M059J (cell line): ENCODE measurements at regions not wholly inside any gene's neighbourhood (a gene's known extent, or its start where the extent isn't known, plus 50 kb on each side); places are given as distances from the start of the nearest gene placed in this dataset.
"Not testable (repeated sequence)": the region's sequence is repeated elsewhere in the genome, so short reads cannot be mapped to it uniquely, and the experiment has no call there.

Experiments
- DNase-seq: peaks from one replicate; pipeline ENCODE4 v3.0.0-alpha.2; 2012; ENCODE audit warnings: low read depth

- DNase-seq: no peak
Measured at GRCh38 chr14:65153101-65153500, 50.8 kb upstream of the MAX start.

DNA sequence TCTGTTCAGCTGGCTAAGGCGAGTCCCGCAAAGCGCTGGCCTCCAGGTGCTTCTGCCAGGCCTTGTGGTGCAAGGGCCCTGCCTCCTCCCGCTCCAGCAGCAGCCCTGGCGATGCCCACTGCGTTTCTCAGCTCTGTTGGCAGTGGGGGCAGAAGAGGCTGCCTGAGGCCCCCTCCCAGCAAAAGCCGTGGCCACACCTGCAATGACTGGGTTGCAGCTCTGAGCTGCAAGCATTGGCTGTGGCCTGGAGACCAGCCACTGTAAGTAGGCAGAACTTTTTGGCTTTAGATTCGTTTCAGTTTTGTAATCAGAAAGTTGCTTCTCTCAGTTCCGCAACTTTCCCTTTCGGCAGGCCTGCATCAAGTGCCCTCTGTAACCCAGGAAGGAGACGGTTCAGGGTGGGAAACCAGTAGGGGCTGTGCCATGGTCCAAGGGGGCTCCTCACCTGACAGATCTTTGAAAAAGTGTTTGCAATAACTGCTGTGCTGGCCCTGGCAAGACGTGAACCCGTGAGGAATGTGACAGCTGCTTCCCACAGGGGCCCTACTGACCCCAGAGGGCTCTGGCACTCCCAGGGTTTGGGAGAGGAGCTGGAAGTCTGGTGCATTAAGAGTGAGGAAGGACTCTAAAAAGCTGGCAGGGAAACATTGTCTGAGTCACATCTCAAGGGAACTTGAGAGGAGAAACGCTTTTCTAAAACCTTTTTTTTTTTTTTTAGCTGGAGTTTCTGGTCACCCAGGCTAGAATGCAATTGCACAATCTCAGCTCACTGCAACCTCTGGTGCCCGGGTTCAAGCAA is 54.5 kb upstream of the MAX start:
- peak; percentile 85 for DNase-seq

- peak; percentile 32 for DNase-seq
Measured at GRCh38 chr14:65159281-65160062, 57.2 kb upstream of the MAX start.

GRCh38 chr14:65160091-65160490 is 57.8 kb upstream of the MAX start:
- DNase-seq: no peak

- no peak for DNase-seq
Measured at GRCh38 chr14:65162031-65162430, 59.7 kb upstream of the MAX start.

DNA sequence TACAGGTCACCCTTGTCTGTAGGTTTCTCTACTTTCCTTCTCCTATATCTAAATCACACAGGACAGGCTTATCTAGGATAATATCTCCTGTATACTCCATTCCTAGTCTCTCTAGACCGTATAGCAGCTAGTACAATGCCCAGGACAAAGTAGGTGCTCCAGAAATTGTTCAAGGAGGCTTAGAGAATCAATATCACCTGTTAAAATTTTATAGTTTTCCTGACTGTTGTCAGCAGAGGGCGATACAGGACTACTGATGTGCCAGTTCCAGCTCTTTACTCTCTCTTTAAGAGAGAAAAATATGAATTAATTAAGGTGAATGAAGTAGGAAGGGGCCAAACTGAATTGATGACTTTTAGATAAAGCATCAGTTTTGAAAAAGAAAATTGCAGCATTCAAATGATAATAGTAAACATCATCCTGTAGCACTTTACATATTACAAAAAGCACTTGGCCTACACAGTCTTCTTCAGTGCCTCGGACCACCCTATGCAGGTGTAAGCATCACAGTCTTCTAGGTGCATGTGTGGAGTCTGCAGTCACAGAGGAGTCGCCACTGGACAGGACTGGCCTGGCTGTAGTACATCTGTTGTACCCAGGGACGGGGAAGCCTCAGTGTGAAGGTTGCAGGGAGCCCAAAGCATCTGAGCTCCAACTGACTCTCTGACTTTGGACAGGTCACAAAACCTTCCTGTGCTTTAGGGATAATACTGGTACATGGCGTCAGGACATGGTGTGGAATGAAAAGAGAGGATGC is 61.9 kb upstream of the MAX start:
- peak; percentile 58 for DNase-seq

DNA sequence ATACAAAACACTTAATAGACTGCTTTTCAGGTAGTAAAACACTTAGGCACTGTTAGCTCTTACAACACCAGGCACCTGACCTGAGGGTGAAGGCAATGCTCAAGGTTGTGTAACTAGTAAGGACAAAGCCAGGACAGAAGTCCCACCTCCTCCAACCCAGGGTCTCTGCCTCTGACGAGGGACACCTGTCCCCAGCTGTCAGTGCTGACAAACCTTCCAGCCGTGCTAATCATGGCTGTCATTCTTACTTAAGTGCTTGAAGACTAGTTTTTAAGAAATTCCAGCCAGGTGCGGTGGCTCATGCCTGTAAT is 62.5 kb upstream of the MAX start:
- no peak for DNase-seq

GRCh38 chr14:65167072-65167645 is 64.8 kb upstream of the MAX start:
- DNase-seq: no peak

GRCh38 chr14:65168840-65169239 is 66.5 kb upstream of the MAX start:
- DNase-seq: peak; percentile 39

GRCh38 chr14:65169351-65169750 is 67.0 kb upstream of the MAX start:
- peak; percentile 38 for DNase-seq

- no peak for DNase-seq
Measured at GRCh38 chr14:65170318-65170717, 68.0 kb upstream of the MAX start.

- DNase-seq: peak; percentile 91
Measured at GRCh38 chr14:65170768-65171507, 68.6 kb upstream of the MAX start.

DNA sequence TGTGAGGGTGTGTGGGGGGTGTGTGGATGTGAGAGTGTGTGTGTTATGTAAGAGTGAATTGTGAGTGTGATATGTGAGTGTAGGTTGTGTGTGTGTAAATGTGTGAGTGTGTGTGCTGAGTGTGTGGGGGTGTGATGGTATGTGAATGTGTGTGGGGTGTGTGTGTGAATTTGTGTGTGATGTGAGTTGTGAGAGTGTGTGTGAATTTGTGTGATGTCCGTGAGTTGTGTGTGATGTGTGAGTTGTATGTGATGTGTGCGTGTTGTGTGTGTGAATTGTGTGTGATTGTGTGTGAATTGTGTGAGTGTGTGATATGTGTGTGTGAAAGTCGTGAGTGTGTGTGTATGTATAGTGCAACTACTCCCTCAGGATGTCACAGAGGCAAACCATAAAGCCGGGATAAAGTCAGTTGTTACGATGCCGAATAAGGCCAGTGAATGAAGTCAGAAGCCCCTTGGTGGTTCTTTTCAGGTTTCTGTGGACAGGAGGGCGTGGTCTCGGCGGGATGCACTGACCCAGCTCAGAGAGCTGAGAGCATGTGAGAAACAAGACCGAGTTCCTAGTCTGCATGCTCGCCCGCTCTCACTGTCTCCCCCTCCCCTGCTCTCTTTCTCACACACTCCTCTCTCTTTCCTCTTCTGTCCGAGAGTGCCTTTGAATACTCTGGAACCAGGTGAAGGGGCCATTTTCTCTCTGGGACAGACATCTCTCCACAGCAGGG is 71.8 kb upstream of the MAX start:
- DNase-seq: no peak

DNA sequence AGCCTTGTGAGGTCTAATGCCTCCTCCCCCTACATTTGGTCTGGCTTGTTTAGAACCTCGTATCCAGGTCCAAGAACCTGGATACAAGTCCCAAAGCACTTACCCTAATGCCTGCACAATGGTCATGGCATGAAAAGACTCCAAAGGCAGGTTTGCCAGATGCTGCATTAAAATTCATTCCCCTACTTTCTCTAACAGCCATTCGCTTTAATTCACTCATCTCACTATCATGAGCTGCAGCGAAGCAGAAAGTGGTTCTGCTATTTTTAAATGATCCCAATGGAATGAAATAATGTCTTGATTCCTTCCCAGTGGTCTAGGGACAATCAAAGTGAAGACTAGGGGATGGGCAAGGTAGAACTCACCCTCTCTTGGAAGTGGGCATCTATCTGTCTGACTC is 72.5 kb upstream of the MAX start:
- no peak for DNase-seq

DNA sequence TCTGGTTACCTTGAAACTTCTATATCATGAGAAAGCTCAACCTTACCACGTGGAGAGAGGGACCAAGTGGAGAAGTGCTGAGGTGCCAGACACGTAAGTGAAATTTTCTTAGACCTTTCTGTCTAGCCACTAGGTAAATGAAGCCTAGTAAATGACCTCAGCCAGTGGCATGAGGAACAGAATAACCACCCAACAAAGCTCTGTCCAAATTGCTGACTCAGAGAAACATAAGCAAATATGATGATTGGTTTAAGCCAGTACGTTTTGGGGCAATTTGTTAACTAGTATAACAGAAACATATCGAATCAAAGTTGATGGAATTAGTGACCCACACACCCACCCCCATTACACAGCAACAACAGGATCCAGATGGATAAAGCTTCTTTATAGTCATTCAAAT is 75.2 kb upstream of the MAX start:
- peak; percentile 7 for DNase-seq

- DNase-seq: not testable (repeated sequence)
Measured at GRCh38 chr14:65179231-65179630, 76.9 kb upstream of the MAX start.

- peak; percentile 96 for DNase-seq
Measured at GRCh38 chr14:65179918-65180724, 77.8 kb upstream of the MAX start.

DNA sequence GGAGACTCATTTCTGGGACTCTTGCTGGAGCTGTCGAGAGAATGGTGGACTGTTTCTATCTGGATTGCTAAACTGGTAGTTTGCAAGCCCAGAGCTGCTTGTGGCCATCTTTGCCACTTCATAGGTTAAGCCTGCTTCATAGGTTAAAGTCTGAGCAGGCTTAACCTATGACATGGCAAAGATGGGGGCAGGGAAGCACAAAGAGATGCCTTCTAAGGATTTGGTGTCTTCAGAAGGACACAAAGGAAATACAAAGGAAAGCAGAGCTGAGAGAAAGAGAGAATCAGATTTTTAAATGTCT is 78.4 kb upstream of the MAX start:
- no peak for DNase-seq

DNA sequence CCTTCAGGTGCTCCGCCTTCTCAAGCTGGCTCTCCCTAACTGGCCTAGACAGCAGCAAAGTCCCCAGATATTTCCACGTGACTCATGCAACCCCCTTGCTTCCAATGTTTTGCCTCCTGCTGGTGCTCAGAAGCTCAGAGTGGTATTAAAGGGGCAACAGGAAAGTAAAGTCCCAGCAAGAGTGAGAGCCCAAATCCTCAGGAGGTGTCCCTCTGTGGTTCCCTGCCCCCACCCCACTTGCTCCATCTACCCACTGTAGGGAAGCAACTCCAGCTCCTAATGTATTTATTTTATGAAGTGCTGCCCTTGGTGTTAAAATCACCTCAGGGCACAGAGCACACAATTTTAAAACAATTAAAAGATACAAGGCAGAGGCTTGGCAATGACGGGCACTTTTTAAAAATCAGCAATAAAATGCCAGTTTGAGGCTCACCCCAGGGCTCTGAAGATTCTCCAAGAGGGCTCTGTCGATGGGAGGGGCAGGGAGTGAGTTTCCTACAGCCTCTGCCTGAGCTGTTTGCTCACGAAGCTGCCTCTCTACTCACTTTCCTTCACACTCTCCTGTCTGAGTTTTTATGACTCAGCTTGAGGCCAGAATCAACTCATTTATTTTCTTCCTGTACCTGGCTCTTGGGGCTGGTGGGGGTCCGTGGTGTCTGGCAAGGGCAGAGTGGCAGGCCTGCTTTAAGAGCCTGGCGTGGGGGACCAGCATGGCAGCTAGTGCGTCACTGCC is 81.9 kb upstream of the MAX start:
- peak; percentile 78 for DNase-seq

- DNase-seq: no peak
Measured at GRCh38 chr14:65185829-65186228, 83.5 kb upstream of the MAX start.
